ENCODE measurements at regions not wholly inside any gene's neighbourhood (a gene's known extent, or its start where the extent isn't known, plus 50 kb on each side); places are given as distances from the start of the nearest gene placed in this dataset.

DNA sequence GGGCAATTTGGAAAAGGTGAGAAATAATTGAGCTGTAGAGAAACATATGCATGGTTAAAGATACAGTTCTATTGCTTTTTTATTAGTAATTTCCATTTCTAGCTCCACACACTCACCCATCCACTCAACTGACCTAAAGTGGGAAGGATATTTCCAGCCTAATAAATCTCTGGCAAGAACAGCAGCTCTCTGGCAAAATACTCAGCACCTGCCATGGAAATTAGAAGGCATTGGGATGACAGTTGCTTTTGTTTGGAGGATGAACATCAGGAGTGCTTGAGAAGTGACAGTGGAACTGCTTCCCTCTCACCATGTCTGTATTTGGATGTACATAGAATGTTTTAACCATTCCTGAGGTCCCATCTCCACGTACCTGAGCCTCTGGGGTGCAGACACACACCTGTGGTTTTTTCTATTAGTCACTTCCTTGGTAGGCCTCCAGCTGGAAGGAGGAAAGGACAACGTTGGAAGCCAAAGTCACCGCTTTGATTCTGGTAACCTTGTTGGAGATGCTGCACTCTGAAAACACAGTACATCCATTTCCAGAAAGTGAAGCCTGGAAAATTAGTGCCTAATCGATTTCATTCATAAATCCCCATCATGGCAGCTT lies 62.3 kb upstream of the RUNX1 start:
- TF ChIP-seq, protein P1, sequence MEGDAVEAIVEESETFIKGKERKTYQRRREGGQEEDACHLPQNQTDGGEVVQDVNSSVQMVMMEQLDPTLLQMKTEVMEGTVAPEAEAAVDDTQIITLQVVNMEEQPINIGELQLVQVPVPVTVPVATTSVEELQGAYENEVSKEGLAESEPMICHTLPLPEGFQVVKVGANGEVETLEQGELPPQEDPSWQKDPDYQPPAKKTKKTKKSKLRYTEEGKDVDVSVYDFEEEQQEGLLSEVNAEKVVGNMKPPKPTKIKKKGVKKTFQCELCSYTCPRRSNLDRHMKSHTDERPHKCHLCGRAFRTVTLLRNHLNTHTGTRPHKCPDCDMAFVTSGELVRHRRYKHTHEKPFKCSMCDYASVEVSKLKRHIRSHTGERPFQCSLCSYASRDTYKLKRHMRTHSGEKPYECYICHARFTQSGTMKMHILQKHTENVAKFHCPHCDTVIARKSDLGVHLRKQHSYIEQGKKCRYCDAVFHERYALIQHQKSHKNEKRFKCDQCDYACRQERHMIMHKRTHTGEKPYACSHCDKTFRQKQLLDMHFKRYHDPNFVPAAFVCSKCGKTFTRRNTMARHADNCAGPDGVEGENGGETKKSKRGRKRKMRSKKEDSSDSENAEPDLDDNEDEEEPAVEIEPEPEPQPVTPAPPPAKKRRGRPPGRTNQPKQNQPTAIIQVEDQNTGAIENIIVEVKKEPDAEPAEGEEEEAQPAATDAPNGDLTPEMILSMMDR (conservative IDR thresholded peaks at IDR 0.05) = no peak
- H3K27ac ChIP-seq = no peak overlapping the region

DNA sequence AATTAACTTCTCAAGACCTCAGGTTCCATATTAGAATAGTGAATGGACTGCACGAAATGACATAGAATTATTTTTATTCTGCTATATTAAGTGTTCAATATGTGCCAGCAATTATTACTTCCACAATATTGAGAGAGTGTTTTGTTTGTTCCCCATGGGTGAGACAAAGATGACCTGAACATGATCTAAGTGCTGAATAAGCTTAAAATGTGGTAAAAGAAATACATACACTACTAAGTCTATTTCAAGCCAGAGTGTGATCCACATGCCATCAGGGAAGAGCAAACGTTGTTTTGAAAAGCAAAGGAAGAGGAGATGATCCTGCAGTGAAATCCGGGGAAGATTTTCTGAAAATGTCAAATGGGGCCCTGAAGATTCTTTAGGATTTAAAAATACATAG lies 59.8 kb upstream of the RUNX1 start:
- TF ChIP-seq, protein P1 (conservative IDR thresholded peaks at IDR 0.05) = no peak
- H3K27ac ChIP-seq = no peak overlapping the region

GRCh38 chr21:35107520-35107919 lies 58.4 kb upstream of the RUNX1 start:
- no peak overlapping the region for H3K27ac ChIP-seq
- TF ChIP-seq, protein P1 (conservative IDR thresholded peaks at IDR 0.05) = no peak

GRCh38 chr21:35106246-35106835 lies 57.2 kb upstream of the RUNX1 start:
- TF ChIP-seq, protein P1 (conservative IDR thresholded peaks at IDR 0.05) = no peak
- H3K27ac ChIP-seq = no peak overlapping the region

GRCh38 chr21:35102488-35103371 lies 53.6 kb upstream of the RUNX1 start:
- TF ChIP-seq, protein P1 (conservative IDR thresholded peaks at IDR 0.05) = no peak
- H3K27ac ChIP-seq = no peak overlapping the region

- H3K27ac ChIP-seq = no peak overlapping the region
- TF ChIP-seq, protein P1 (conservative IDR thresholded peaks at IDR 0.05) = no peak
Observed at GRCh38 chr21:35100349-35100811, 51.3 kb upstream of the RUNX1 start.

GRCh38 chr21:35099310-35099709 lies 50.2 kb upstream of the RUNX1 start:
- TF ChIP-seq, protein P1 (conservative IDR thresholded peaks at IDR 0.05) = no peak
- H3K27ac ChIP-seq = no peak overlapping the region

Measured in VCaP (cell line).